HG03196 (cell line): ENCODE measurements at regions not wholly inside any gene's neighbourhood (a gene's known extent, or its start where the extent isn't known, plus 50 kb on each side); places are given as distances from the start of the nearest gene placed in this dataset.

Source experiments
- ATAC-seq: cut with Tn5 transposase; IDR thresholded peaks from one replicate; pipeline ENCODE4 v1.9.1; 2021; ENCODE audit not compliant: unreplicated experiment

DNA sequence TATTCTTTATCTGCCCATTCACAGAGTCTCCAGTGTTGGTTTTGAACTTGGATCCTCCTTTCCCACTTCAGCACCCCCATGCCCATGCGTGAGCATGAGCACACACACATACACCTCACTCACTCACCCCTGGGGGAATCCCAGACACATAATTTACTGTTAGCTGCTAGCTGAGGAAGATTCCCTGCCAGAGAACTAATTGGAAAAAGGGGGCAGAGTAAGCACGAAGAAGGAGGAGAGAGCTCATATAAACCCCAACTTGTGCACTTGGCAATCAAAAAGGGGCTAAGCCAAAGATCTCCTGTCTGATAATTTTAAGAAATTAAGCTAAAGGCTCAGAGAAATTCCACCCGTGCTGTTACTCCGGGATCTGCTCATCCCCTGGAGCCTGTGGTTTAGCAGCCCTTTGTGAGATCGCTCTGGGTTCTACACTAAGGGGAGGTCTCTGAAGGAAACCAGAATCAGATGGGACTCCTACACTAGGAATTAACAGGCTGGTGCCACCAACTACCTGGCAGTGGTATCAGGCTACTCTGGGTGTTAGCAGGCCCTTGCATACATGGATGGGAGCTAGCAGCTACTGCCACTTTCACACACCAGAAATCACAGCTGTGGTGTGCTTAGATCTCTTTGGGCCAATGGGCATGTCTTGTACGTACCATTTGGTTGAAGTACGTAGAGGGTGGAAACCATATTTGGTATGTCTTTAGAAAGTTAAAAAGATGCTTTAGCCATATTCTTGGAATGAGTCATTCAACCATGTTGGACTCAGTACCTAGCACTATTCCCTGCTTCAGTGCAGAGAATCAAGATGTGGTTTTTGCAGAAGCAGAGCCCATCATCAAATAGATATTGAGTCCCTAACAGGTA lies 95.6 kb upstream of the SLC14A2 start:
- ATAC-seq, result no peak

DNA sequence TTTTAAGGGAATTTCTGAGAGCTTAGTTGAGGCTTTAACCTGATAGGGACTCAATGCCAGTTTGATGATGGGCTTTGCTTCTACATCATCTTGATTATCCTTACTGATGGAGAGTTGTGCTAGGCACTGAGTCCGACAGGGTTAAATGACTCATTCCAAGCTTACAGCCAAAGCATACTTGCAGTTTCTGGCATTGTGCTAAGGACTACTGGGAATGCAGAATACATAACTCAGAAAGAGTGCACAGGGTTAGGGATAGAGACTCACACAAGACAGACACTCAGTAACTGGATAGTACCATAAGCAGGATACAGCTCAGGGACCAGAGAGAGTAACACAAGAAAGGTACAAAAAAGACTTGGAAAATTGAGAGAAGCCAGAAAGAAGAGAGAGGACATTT lies 94.1 kb upstream of the SLC14A2 start:
- no peak for ATAC-seq

DNA sequence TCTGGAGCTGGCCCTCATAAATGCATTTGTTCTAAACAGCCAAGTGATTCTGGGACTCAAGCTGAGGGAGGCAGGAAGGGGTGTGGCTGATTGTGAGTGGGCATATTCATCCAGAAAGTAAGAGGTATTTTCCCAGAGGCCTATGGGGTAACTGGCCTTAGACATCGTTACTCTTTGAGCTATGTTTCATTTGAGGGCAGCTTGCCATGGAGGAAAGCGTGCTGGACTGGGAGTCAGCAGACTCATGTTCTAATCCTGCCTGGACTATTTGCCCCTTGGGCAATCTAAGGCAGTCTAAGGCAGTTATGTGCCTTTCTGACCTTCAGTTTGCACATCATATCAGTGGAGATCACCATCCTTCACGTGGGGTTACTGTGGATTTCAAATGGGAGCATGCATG lies 93.5 kb upstream of the SLC14A2 start:
- no peak for ATAC-seq

DNA sequence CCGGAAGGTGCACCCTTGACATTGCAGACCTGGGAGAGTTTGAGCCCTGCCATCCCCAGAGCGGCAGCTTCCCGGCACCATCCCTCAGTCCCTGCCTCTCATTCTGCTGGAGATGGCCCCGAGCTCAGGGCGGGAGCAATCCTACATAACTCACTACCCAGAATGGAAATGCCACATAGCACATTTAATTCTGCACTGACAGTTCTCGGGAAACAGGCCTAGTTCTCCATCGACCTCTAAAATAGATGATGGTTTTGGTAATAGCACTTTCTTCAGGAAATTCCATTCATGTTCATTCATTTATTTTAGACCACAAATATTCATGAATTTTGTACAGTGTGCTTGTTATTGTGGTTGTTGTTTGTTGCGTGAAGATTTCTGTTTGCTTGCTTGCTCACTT lies 92.9 kb upstream of the SLC14A2 start:
- no peak for ATAC-seq

DNA sequence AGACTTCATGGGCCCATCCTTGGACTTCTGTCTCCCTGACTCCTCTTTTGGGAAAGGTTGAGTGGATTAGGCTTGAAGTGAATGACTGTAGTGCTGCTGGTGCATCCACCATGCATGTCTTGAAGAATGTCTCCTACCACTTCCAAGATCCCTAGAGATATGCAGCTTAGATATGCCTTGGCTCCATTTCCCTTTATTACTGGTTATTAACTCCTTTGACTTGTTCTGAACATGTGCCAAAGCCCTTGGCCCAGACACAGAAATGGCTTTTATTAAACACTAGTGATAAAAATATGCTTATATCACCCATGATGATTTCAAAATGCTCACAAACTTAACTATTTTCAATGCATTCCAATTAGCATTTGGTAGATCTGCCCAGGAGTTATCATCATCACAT lies 90.0 kb upstream of the SLC14A2 start:
- ATAC-seq, result no peak

DNA sequence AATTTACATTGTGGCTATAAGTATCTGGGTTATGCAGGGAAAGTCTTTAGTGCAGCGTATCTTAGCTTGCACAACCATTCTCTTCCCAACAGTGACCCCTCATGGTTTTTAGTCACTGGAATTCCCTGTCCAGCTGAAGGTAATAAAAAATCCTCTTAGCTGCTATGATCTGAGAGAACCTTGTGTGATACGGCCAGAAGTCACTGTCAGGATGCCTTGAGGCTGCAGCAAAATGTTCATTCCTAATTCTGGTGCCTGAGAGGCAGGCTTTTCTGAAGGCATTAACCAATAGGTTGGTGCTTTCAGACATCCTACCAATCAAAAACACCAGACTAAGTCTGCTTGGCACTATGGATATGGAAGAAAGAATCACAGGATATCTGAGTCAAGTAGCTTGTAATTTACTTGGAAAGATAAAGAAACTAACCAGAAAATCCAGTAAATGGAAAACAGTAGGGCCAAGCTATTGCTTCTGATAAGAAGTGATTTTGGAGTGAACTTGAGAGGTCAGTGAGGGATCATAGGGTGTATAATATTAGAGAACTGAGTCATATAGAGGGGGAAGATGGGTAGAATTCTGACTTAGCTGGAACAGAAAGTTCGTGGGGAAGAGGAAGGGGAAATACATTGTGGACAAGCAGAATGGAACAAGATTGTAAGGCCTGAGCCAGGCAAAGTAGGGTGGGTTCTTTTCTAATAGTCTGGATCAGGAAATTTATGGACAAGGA lies 89.0 kb upstream of the SLC14A2 start:
- ATAC-seq, result no peak

DNA sequence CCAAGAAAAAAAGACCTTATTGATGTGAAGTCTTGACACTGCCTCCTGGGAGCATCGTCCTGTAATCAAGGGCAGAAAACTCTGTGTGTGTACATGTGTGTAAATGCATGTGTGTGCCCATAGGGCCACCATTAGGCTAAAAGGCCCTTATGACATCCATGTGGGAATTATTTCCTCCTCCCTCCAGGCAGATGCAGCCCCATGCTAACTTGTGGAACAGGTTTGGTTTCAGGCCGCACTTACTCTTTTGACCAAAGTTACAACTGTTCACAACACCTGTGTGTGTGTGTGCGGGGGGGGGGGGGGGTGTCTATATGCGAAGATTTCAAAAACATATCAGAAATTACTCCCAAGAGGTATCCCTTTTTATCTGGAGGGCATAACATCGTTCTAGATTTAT lies 87.4 kb upstream of the SLC14A2 start:
- ATAC-seq, result no peak

DNA sequence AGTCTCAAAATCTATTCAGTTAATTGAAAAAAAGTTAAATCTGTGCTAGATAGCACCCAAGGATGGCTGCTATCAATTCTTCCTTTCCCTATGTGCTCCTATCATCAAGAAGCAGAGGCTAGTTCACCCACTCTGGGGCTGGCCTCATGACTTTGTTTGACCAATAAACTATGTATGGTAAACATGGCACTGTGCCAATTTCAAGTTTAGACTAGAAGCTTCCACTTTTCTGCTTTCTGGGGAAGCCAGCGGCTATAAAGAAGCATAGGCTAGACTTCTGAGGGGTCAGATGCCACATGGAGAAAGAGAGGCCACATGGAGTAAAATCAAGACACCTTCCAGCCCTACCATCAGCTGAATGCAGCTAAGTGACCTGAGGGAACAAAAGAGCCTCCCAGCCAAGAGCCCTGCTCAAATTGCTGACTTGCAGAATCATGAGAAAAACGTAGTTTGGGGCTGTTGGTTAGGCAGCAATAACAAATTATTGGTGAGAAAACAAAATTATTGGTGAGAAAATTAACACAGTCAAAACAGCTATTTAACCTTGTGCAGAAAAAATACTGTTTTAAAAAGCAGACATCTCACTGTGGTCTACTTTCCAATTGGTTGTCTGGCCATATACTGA lies 86.5 kb upstream of the SLC14A2 start:
- no peak for ATAC-seq

DNA sequence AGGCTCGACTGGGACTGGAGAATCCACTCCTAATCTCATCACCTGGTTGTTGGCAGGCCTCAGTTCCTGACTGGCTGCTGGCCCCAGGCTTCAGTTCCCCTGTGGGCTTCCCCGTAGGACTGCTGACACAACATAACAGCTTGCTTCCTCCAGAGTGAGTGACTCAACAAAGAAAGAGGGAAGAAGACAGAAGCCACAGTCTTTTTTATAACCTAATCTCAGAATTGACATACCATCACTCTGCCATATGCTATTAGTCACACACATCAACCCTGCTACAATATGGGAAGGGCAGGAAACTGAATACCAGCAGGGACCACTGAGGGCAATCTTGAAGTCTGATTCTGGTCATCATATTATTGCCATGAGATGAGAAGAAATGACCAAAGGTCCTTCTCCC lies 76.8 kb upstream of the SLC14A2 start:
- no peak for ATAC-seq

DNA sequence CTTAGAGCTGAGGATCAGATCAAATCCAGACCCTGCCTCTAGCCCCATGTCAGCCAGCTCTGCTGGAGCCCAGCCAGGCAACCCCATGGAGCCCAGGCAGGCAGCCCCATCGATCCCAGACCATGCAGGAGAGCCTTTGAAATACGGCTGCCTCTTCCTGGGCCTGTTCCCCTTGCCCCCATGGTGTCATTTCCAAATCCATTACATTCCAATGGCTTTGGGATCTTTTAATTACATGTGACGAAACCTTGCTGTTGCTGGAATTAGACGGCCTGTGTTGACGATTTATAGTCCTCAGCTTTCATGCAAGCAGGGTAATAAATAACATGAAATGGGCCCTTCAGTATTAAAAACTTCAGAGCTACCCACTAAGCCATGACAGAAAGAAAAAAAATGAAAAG lies 75.8 kb upstream of the SLC14A2 start:
- no peak for ATAC-seq

DNA sequence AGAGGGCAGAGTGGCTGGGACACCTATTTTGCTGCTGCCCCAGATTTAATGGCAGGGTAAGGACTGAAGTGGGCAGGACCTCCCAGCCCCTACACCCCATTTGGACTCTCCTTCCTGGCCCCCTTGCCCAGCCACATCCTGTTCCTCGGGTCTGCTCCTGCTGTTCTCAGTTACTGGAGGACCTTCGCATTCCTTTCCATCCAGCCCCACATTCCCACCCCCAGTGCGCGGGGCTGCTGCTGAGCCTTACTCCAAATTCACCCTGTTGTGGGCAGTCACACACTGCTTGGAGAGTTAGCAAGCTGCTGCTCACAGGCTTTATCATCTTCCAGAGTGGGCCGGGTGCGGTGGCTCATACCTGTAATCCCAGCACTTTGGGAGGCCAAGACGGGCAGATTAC lies 75.2 kb upstream of the SLC14A2 start:
- no peak for ATAC-seq

DNA sequence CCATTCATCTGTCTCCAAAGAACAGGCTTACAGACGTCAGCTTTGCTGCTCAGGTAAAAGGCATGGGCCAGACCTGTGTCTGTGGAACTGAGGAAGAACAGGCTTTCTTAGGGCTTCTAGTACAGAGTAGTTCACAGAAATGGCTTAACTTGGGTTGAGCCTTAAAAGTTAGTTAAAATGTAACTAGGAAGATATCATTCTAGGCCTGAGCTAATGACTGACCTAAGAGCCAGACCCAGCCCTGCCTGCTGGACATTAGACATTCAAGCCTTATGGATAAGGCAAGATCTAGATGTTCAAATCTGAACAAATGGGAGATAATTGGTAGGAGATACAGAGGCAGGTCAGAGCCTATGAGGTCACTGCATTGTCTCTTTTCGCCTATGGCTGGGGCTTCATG lies 73.9 kb upstream of the SLC14A2 start:
- no peak for ATAC-seq

DNA sequence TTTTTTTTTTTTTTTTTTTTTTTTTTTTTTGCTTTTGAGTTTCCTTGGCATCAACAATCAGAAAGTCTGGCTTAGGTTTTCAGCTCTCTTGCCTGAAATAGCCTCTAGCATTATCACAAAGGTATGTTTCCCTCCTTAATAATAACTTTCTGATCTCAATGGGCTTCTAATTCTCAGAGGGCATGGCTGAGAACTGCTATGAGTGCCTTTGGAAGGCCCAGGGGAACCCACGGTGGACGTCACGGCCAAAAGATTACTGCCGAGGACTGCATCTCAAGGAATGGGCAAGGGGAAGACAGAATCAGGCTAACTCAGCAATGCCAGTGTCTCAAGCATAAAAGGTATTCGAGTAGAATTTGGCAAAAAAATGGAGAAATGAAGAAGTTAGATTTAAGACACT lies 73.2 kb upstream of the SLC14A2 start:
- no peak for ATAC-seq

DNA sequence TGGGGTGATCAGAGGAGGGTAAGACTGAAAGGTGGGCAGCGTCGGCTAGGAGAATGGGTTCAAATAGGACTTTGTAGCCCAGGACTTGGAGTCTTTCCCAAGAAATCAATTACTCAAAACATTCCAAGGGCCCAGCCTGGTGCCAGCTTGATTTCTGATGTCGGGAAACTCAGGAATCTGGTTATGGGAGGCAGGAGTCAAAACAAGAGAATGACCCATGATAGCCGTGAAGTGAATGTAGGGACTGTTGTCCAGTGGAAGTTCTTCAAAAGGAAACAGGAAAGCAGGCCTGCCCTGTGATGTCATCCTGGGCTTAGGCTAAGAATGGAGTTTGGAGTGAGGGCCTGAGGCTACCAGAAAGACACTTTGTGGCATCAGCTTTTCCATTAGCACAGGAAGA lies 67.4 kb upstream of the SLC14A2 start:
- no peak for ATAC-seq

DNA sequence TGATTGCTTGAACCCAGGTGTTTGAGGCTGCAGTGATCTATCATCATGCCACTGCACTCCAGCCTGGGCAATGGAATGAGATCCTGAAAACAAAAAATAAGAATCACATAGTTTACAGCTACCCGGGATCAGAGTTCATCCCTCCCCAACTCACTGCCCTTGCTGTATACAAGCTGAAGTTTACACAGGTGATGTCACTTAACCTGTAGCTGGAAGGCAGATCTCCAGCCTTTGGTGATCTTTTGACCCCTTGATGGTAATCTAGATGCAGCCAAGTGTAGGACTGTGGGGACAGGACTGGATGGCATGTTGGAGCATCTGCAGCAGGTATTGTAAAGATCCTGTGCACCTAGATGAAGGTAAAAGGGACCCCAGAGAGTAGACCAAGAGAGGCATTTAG lies 66.7 kb upstream of the SLC14A2 start:
- no peak for ATAC-seq

DNA sequence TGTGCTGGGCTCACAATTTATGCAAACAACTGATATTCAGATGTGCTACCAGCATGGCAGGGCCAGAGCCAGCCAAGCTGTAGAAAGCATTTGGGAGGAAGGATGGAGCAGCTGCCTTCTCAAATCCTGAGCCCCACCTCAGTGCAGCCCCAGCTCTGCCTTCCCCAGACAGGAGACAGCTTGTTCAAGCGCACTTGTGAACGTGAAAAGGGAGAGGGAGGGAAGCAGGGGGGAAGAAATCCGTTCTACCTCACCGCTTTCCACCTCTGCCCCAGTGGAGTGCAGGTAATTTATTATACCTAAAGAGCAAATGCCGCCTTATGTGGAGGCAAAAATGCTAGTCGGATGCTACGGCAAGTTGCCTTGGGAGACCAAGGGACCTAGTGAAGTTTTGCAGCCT lies 66.0 kb upstream of the SLC14A2 start:
- no peak for ATAC-seq

DNA sequence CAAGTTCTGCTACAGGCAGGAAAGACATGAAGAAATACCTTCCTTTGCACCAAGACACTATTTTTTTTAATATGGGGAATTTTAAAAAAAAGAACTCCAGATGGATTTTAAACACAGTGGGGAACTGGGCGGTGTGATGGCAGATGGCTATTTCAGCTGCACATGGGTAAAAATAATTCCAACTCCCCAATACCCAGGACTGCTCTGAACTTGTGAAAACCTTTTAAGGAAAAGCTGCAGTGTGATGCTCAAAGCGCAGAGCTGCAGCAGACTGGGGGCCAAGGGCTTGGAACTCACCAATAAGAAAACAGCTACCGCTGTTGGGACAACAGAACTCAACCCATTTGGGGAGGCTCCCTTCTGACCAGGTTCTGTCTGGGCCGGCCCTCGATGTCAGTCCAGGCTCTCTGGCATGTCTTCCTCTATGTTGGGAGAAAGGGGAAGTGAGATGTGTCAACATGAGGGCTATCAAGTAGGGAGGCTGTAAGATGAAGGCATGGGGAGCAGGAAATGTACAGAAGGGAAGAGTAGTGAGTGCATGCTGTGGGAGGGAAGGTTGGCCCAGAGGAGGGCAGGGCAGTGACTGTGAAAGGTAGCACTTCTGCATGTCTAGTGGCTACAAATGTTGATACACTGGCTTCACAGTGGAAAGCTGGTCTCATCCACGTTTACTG lies 64.0 kb upstream of the SLC14A2 start:
- ATAC-seq, result no peak

DNA sequence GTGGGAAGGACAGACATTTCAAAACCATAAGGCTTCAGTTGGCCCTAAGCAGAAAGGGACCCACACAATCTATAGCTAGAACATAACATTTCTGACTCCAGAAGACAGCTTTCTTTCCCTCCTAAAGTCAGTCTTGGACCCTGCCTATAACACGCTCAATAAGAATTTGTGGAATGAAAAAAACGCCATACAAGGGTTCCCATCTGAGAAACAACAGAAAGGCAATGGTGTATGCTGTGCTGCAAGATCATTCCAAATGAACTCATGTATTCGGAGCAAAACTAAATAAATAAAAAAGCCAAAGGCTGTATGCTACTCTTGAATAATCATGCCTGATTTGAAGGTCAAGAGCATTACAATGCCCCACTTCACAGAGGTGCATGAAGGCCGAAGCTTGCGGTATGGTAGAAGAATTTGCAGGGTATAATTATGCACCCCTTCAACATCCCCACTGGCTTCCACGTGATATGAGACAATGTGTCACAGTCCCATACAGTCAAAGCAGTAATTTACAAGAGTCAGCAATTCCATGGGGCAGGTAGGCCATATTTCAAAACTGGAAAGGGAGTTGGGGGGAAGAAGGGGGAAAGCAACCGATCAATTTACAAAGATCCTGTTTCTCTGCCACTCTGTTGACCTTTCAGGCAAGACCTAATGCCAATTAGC lies 61.4 kb upstream of the SLC14A2 start:
- ATAC-seq, result no peak

DNA sequence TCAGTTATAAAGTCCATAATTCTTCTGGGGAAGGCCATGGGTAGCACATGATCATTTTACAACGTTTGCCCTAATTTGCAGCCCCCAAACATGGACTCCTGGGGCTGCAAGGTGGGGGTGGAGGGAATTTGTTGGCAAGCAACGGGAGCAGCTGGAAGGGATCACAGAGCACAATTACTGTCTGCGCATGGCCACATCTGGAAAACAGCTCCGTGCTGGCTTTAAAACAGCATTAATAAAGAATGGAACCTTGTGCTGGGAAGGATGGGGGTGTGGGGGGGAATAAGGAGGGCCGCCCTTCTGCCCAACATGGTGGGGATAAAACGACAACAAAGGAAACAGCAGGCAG lies 60.9 kb upstream of the SLC14A2 start:
- ATAC-seq, result no peak

DNA sequence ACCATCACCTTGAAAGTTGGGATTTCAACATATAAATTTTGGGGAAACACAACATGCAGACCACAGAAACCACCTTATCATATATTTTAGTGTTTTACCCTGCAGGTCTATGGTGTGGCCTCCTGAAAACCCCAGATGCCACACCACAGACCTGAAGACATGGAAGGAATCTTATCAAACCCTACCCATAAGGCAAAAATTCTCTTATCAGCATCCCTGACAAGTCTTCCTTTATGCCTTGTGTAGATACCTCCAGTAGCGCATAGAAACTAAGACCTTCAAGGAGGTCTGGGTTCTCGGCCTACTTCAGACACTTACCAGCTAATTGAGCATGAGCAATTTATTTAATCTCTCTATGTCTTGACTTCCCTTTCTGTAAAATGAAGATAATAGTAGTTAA lies 59.1 kb upstream of the SLC14A2 start:
- ATAC-seq, result no peak

DNA sequence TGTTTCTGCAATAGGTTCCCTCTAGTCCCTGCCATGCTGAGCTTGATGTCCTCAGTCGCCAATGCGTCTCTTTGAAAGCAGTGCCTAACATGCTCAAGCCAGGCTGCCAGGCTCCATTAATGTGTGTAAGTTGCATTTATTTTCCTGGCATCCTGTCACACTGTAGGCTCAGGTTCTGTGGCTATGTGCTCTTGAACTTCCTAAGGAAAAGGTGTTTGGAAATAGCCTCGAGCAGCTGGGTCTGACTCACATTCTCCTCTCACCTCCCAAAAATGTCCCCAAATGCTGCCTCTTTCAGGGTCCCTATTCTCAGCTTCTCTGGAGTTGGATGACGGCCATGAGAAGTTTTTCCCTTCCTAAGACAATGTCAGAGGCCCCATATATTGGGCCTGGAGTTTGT lies 58.0 kb upstream of the SLC14A2 start:
- ATAC-seq, result no peak
